ENCODE measurements at regions not wholly inside any gene's neighbourhood (a gene's known extent, or its start where the extent isn't known, plus 50 kb on each side); places are given as distances from the start of the nearest gene placed in this dataset.

- DNase-seq (ENCODE audit: insufficient read length, low spot score) = no peak
- FAIRE-seq = no peak
These were observed 94.9 kb downstream of the RIPK4 start for GRCh38 chr21:41671859-41672542.

GRCh38 chr21:41671212-41671762 is 95.6 kb downstream of the RIPK4 start:
- DNase-seq (ENCODE audit: insufficient read length, low spot score) (no peak), FAIRE-seq (no peak)

GRCh38 chr21:41670056-41670805 is 96.6 kb downstream of the RIPK4 start:
- no peak for FAIRE-seq

GRCh38 chr21:41669533-41669830 is 97.4 kb downstream of the RIPK4 start:
- FAIRE-seq = no peak
- DNase-seq (ENCODE audit: insufficient read length, low spot score) = no peak

More at GRCh38 chr21:41670056-41670805, 96.6 kb downstream of the RIPK4 start:
- DNase-seq (ENCODE audit: insufficient read length, low spot score) = no peak

- no peak for FAIRE-seq
These were observed 97.9 kb downstream of the RIPK4 start for GRCh38 chr21:41668686-41669532.

GRCh38 chr21:41668051-41668541 is 98.8 kb downstream of the RIPK4 start:
- FAIRE-seq = no peak
- no peak for DNase-seq (ENCODE audit: insufficient read length, low spot score)

More at GRCh38 chr21:41668686-41669532, 97.9 kb downstream of the RIPK4 start:
- no peak for DNase-seq (ENCODE audit: insufficient read length, low spot score)

GRCh38 chr21:41667136-41667535 is 99.7 kb downstream of the RIPK4 start:
- no peak for DNase-seq (ENCODE audit: insufficient read length, low spot score)
- FAIRE-seq = no peak

GRCh38 chr21:41666641-41667081 is 100.2 kb downstream of the RIPK4 start:
- FAIRE-seq = no peak
- no peak for DNase-seq (ENCODE audit: insufficient read length, low spot score)

- FAIRE-seq (no peak), DNase-seq (ENCODE audit: insufficient read length, low spot score) (no peak)
These were observed 100.9 kb downstream of the RIPK4 start for GRCh38 chr21:41665766-41666595.

- no peak for FAIRE-seq
- DNase-seq (ENCODE audit: insufficient read length, low spot score) = no peak
These were observed 101.7 kb downstream of the RIPK4 start for GRCh38 chr21:41664881-41665765.

GRCh38 chr21:41663805-41664788 is 102.8 kb downstream of the RIPK4 start:
- DNase-seq (ENCODE audit: insufficient read length, low spot score) (no peak), FAIRE-seq (no peak)

GRCh38 chr21:41662761-41663160 is 104.1 kb downstream of the RIPK4 start:
- FAIRE-seq = no peak
- DNase-seq (ENCODE audit: insufficient read length, low spot score) = no peak

GRCh38 chr21:41662161-41662560 is 104.7 kb downstream of the RIPK4 start:
- DNase-seq (ENCODE audit: insufficient read length, low spot score) = no peak
- no peak for FAIRE-seq

GRCh38 chr21:41660748-41661147 is 106.1 kb downstream of the RIPK4 start:
- DNase-seq (ENCODE audit: insufficient read length, low spot score) (no peak), FAIRE-seq (peak; percentile 63)

- no peak for FAIRE-seq
- no peak for DNase-seq (ENCODE audit: insufficient read length, low spot score)
These were observed 106.9 kb downstream of the RIPK4 start for GRCh38 chr21:41659791-41660560.

GRCh38 chr21:41656946-41657525 is 109.8 kb downstream of the RIPK4 start:
- DNase-seq (ENCODE audit: insufficient read length, low spot score) = no peak
- FAIRE-seq = peak; percentile 23

GRCh38 chr21:41655259-41655658 is 111.6 kb downstream of the RIPK4 start:
- FAIRE-seq (no peak), DNase-seq (ENCODE audit: insufficient read length, low spot score) (no peak)
